ENCODE measurements at regions not wholly inside any gene's neighbourhood (a gene's known extent, or its start where the extent isn't known, plus 50 kb on each side); places are given as distances from the start of the nearest gene placed in this dataset.
A peak's percentile ranks its signal among the peaks of the same experiment; 100 is the strongest.

- Histone ChIP-seq H3K36me3 (ENCODE audit: control insufficient read depth in 1 of 2, insufficient read depth in 2 of 2, low read depth in 1 of 2, low read length in 2 of 2) (no peaks in the 10 kb centered on the region), H3K14ac (ENCODE audit: low read length in 2 of 2) (no peak overlapping the region), H3K4me1 (ENCODE audit: control insufficient read depth, insufficient read depth, low read depth, low read length) (no peaks in the 10 kb centered on the region), H2BK120ac (ENCODE audit: low read depth, low read length) (no peak overlapping the region), H3K18ac (ENCODE audit: low read depth in 1 of 2, low read length in 2 of 2) (no peak overlapping the region), H3K23ac (ENCODE audit: low read length in 2 of 2) (no peak overlapping the region), H3K4me2 (ENCODE audit: low read length, poor library complexity, severe bottlenecking) (peak overlapping the region; percentile 43), H2BK15ac (ENCODE audit: low read depth, poor library complexity, severe bottlenecking) (no peak overlapping the region), H2AFZ (ENCODE audit: low read depth, low read length) (no peak overlapping the region), H2BK12ac (ENCODE audit: low read length in 2 of 2) (no peak overlapping the region), H3K79me1 (replicated peaks; ENCODE audit: low read length, poor library complexity, severe bottlenecking) (no peaks in the 10 kb centered on the region), H3K4me3 (ENCODE audit: insufficient read depth in 1 of 2, low read depth in 1 of 2, low read length in 2 of 2) (no peak overlapping the region), H3K9me3 (ENCODE audit: control insufficient read depth, low read length) (no peaks in the 10 kb centered on the region), H4K91ac (ENCODE audit: low read length) (no peak overlapping the region), H2BK5ac (ENCODE audit: low read depth, low read length, poor library complexity, severe bottlenecking) (peak overlapping the region; percentile 25), H3K27me3 (ENCODE audit: control insufficient read depth in 1 of 2, insufficient read depth in 1 of 2, low read length in 2 of 2) (no peaks in the 10 kb centered on the region), H3K4ac (ENCODE audit: low read depth in 1 of 2, low read length in 2 of 2) (no peak overlapping the region), H3K9ac (ENCODE audit: low read length) (no peak overlapping the region), H3K27ac (ENCODE audit: low read length, poor library complexity, severe bottlenecking) (no peak overlapping the region), H4K8ac (ENCODE audit: low read length) (no peak overlapping the region), H2AK5ac (ENCODE audit: low read length, severe bottlenecking) (no peak overlapping the region)
- 67% methylated on average over 2 of the region's 2 CpGs for WGBS
- DNase-seq = no peak
These were observed 171.6 kb downstream of the MBD2 start for GRCh38 chr18:54052732-54053429.

DNA sequence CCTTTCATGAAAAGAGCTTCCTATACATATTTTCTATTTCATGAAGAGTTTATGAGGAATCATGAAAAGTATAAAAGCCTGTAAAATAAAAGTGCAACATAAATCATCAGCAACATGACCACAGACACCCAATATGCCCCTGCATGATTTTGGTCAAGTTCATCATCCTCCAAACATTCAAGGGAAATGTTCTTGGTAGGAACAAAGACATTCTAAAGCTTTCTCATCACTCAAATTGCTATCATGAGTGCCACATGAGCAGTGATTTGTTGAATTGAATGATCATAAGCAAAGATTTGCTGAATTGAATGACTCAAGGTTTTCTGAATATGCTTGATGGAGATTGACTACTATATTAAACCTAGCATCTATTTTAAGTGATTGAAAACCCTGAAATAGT lies 172.2 kb downstream of the MBD2 start:
- Histone ChIP-seq H2AK5ac (ENCODE audit: low read length, severe bottlenecking) (no peak overlapping the region), H3K9ac (ENCODE audit: low read length) (no peak overlapping the region), H3K27me3 (ENCODE audit: control insufficient read depth in 1 of 2, insufficient read depth in 1 of 2, low read length in 2 of 2) (no peaks in the 10 kb centered on the region), H3K23ac (ENCODE audit: low read length in 2 of 2) (no peak overlapping the region), H3K4ac (ENCODE audit: low read depth in 1 of 2, low read length in 2 of 2) (no peak overlapping the region), H4K8ac (ENCODE audit: low read length) (no peak overlapping the region), H2BK5ac (ENCODE audit: low read depth, low read length, poor library complexity, severe bottlenecking) (no peak overlapping the region), H3K4me1 (ENCODE audit: control insufficient read depth, insufficient read depth, low read depth, low read length) (no peaks in the 10 kb centered on the region), H3K79me1 (replicated peaks; ENCODE audit: low read length, poor library complexity, severe bottlenecking) (no peaks in the 10 kb centered on the region), H3K18ac (ENCODE audit: low read depth in 1 of 2, low read length in 2 of 2) (no peak overlapping the region), H2AFZ (ENCODE audit: low read depth, low read length) (no peak overlapping the region), H3K14ac (ENCODE audit: low read length in 2 of 2) (no peak overlapping the region), H3K4me3 (ENCODE audit: insufficient read depth in 1 of 2, low read depth in 1 of 2, low read length in 2 of 2) (no peak overlapping the region), H2BK15ac (ENCODE audit: low read depth, poor library complexity, severe bottlenecking) (no peak overlapping the region), H3K27ac (ENCODE audit: low read length, poor library complexity, severe bottlenecking) (no peak overlapping the region), H4K91ac (ENCODE audit: low read length) (no peak overlapping the region), H3K9me3 (ENCODE audit: control insufficient read depth, low read length) (no peaks in the 10 kb centered on the region), H2BK120ac (ENCODE audit: low read depth, low read length) (no peak overlapping the region), H3K36me3 (ENCODE audit: control insufficient read depth in 1 of 2, insufficient read depth in 2 of 2, low read depth in 1 of 2, low read length in 2 of 2) (no peaks in the 10 kb centered on the region), H2BK12ac (ENCODE audit: low read length in 2 of 2) (no peak overlapping the region), H3K4me2 (ENCODE audit: low read length, poor library complexity, severe bottlenecking) (no peak overlapping the region)
- DNase-seq = no peak

DNA sequence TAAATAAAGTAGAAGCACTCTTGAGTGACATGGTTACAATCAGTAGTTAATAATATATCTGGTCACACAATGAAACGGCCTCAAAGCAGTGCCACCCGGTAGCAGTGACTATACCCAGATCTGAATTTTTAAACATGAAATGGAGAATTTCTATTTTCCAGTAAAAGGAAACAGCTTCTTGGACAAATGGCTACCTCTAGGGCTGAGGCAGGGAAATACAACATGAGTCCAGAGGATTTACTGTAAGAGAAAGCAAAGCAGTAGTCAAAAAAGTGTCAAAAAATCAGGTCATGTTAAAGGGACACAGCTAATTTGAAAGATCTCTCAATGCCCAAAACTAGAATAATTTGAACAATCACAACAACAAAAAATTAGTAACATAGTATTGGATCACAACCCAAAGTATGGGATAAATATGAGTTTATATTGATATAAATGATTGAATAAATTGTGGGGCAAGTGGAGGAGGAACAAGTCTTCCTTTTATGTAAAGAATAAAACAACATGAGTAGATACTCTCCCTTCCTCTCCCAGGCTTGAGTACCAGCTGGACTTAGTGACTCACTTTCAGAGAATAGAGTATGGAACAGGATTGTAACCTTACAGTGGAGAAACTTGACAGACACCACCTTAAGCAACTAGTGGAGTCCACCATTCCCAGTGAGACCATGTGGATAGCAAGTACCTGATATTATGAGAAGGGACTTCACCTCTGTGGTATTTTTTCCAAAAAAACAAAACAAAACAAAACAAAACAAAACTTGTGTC lies 180.8 kb downstream of the MBD2 start:
- WGBS = no CpG with 5 or more reads among the region's 2 CpGs
- H3K14ac ChIP-seq (ENCODE audit: low read length in 2 of 2) = no peak overlapping the region
- no peak overlapping the region for H2BK5ac ChIP-seq (ENCODE audit: low read depth, low read length, poor library complexity, severe bottlenecking)
- H3K79me1 ChIP-seq (replicated peaks; ENCODE audit: low read length, poor library complexity, severe bottlenecking) = no peaks in the 10 kb centered on the region
- no peak overlapping the region for H4K91ac ChIP-seq (ENCODE audit: low read length)
- no peak overlapping the region for H3K9ac ChIP-seq (ENCODE audit: low read length)
- DNase-seq = no peak
- no peaks in the 10 kb centered on the region for H3K36me3 ChIP-seq (ENCODE audit: control insufficient read depth in 1 of 2, insufficient read depth in 2 of 2, low read depth in 1 of 2, low read length in 2 of 2)
- peaks cover 2% of the 10 kb centered on the region for H3K4me1 ChIP-seq (ENCODE audit: control insufficient read depth, insufficient read depth, low read depth, low read length)
- H2BK120ac ChIP-seq (ENCODE audit: low read depth, low read length) = no peak overlapping the region
- no peak overlapping the region for H3K18ac ChIP-seq (ENCODE audit: low read depth in 1 of 2, low read length in 2 of 2)
- no peak overlapping the region for H3K23ac ChIP-seq (ENCODE audit: low read length in 2 of 2)
- no peak overlapping the region for H3K27ac ChIP-seq (ENCODE audit: low read length, poor library complexity, severe bottlenecking)
- no peak overlapping the region for H4K8ac ChIP-seq (ENCODE audit: low read length)
- H3K27me3 ChIP-seq (ENCODE audit: control insufficient read depth in 1 of 2, insufficient read depth in 1 of 2, low read length in 2 of 2) = no peaks in the 10 kb centered on the region
- H2BK15ac ChIP-seq (ENCODE audit: low read depth, poor library complexity, severe bottlenecking) = no peak overlapping the region
- H3K4ac ChIP-seq (ENCODE audit: low read depth in 1 of 2, low read length in 2 of 2) = no peak overlapping the region
- H3K4me2 ChIP-seq (ENCODE audit: low read length, poor library complexity, severe bottlenecking) = no peak overlapping the region
- no peaks in the 10 kb centered on the region for H3K9me3 ChIP-seq (ENCODE audit: control insufficient read depth, low read length)
- H2AFZ ChIP-seq (ENCODE audit: low read depth, low read length) = no peak overlapping the region
- no peak overlapping the region for H2AK5ac ChIP-seq (ENCODE audit: low read length, severe bottlenecking)
- no peak overlapping the region for H2BK12ac ChIP-seq (ENCODE audit: low read length in 2 of 2)
- H3K4me3 ChIP-seq (ENCODE audit: insufficient read depth in 1 of 2, low read depth in 1 of 2, low read length in 2 of 2) = no peak overlapping the region

DNA sequence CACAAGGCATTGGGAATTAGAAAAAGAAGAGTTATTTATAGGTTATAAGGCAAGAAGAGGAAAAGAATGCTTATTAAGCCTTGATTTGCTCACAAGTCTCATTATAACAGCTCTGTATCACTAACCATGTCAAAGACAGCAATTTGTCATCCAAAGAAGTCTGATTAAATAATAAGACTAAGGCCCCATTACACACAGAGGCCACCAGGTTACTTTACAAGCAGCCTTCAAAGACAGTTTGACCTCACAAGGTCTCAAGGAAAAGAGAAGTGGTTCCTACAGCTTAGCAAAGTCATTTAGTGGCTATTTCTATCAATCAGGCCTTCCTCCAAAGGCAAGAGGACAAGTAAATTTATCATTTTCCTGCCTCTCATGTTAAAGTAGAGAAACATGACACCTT lies 188.5 kb downstream of the MBD2 start:
- H2AFZ ChIP-seq (ENCODE audit: low read depth, low read length) = no peak overlapping the region
- H3K27me3 ChIP-seq (ENCODE audit: control insufficient read depth in 1 of 2, insufficient read depth in 1 of 2, low read length in 2 of 2) = no peaks in the 10 kb centered on the region
- no peak overlapping the region for H2BK12ac ChIP-seq (ENCODE audit: low read length in 2 of 2)
- no peak overlapping the region for H3K23ac ChIP-seq (ENCODE audit: low read length in 2 of 2)
- no peak overlapping the region for H2BK15ac ChIP-seq (ENCODE audit: low read depth, poor library complexity, severe bottlenecking)
- no peak for DNase-seq
- H3K9me3 ChIP-seq (ENCODE audit: control insufficient read depth, low read length) = no peaks in the 10 kb centered on the region
- H3K4ac ChIP-seq (ENCODE audit: low read depth in 1 of 2, low read length in 2 of 2) = no peak overlapping the region
- no peak overlapping the region for H2BK5ac ChIP-seq (ENCODE audit: low read depth, low read length, poor library complexity, severe bottlenecking)
- no peaks in the 10 kb centered on the region for H3K79me1 ChIP-seq (replicated peaks; ENCODE audit: low read length, poor library complexity, severe bottlenecking)
- H2AK5ac ChIP-seq (ENCODE audit: low read length, severe bottlenecking) = no peak overlapping the region
- H3K18ac ChIP-seq (ENCODE audit: low read depth in 1 of 2, low read length in 2 of 2) = no peak overlapping the region
- H3K27ac ChIP-seq (ENCODE audit: low read length, poor library complexity, severe bottlenecking) = no peak overlapping the region
- peaks cover 2% of the 10 kb centered on the region for H3K4me1 ChIP-seq (ENCODE audit: control insufficient read depth, insufficient read depth, low read depth, low read length)
- no peaks in the 10 kb centered on the region for H3K36me3 ChIP-seq (ENCODE audit: control insufficient read depth in 1 of 2, insufficient read depth in 2 of 2, low read depth in 1 of 2, low read length in 2 of 2)
- H3K9ac ChIP-seq (ENCODE audit: low read length) = no peak overlapping the region
- no peak overlapping the region for H3K4me2 ChIP-seq (ENCODE audit: low read length, poor library complexity, severe bottlenecking)
- H3K14ac ChIP-seq (ENCODE audit: low read length in 2 of 2) = no peak overlapping the region
- H4K8ac ChIP-seq (ENCODE audit: low read length) = no peak overlapping the region
- no peak overlapping the region for H3K4me3 ChIP-seq (ENCODE audit: insufficient read depth in 1 of 2, low read depth in 1 of 2, low read length in 2 of 2)
- H2BK120ac ChIP-seq (ENCODE audit: low read depth, low read length) = no peak overlapping the region
- H4K91ac ChIP-seq (ENCODE audit: low read length) = no peak overlapping the region

All from mesenchymal stem cell (in vitro differentiated cells and primary cell).